Fibroblast of lung (primary cell): ENCODE measurements at regions not wholly inside any gene's neighbourhood (a gene's known extent, or its start where the extent isn't known, plus 50 kb on each side); places are given as distances from the start of the nearest gene placed in this dataset.

ENCODE experiments used
- CTCF ChIP-seq, 2 donors: IDR thresholded peaks in 1 of 2; conservative IDR thresholded peaks in 1 of 2; 1 replicate in 1 of 2; 2 replicates in 1 of 2; pipeline ENCODE4 v1.5.1; 2011 to 2012; ENCODE audit warnings: low read length in 2 of 2, control low read depth in 1 of 2, inconsistent platforms in 1 of 2, low read depth in 1 of 2, mild to moderate bottlenecking in 1 of 2
- EZH2 ChIP-seq: IDR thresholded peaks from 2 replicates; pipeline ENCODE4 v1.5.1; 2012; ENCODE audit warnings: low read length, control low read depth, mild to moderate bottlenecking; ENCODE audit errors: missing control alignments

GRCh38 chr5:4182144-4182543 lies 586.5 kb downstream of the IRX1 start:
- TF ChIP-seq CTCF (conservative IDR thresholded peaks at IDR 0.05 in 1 of 2, IDR thresholded peaks at IDR 0.05 in 1 of 2; ENCODE audit: low read depth in 1 of 2, low read length in 2 of 2) (no peak), EZH2 (no peak)
